ENCODE measurements at regions not wholly inside any gene's neighbourhood (a gene's known extent, or its start where the extent isn't known, plus 50 kb on each side); places are given as distances from the start of the nearest gene placed in this dataset.

DNA sequence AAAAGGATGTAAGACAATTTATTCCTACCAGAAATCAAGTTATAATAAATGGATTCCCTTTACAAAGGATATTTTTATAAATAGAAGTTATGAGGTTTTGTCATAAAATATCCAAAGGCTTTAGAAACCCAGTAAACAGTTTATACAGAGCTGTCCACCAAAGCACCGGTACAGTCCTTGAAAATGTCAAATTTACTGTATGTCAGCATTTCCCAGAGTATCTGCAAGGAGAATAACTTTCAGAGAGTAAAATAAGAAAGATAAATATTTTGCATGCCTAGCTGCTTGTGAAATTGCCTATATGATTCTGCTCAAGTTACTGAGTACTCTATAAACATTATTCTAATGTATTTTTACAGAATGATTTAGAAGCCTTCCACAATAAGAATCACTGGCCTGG, 923.3 kb upstream of the DDX18 start:
- TF ChIP-seq, protein P1, sequence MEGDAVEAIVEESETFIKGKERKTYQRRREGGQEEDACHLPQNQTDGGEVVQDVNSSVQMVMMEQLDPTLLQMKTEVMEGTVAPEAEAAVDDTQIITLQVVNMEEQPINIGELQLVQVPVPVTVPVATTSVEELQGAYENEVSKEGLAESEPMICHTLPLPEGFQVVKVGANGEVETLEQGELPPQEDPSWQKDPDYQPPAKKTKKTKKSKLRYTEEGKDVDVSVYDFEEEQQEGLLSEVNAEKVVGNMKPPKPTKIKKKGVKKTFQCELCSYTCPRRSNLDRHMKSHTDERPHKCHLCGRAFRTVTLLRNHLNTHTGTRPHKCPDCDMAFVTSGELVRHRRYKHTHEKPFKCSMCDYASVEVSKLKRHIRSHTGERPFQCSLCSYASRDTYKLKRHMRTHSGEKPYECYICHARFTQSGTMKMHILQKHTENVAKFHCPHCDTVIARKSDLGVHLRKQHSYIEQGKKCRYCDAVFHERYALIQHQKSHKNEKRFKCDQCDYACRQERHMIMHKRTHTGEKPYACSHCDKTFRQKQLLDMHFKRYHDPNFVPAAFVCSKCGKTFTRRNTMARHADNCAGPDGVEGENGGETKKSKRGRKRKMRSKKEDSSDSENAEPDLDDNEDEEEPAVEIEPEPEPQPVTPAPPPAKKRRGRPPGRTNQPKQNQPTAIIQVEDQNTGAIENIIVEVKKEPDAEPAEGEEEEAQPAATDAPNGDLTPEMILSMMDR (IDR thresholded peaks at IDR 0.05; ENCODE audit: low read length), result no peak
- TF ChIP-seq EZH2 (IDR thresholded peaks at IDR 0.05; ENCODE audit: borderline replicate concordance, low read length), result no peak
